ENCODE measurements at regions not wholly inside any gene's neighbourhood (a gene's known extent, or its start where the extent isn't known, plus 50 kb on each side); places are given as distances from the start of the nearest gene placed in this dataset.

DNA sequence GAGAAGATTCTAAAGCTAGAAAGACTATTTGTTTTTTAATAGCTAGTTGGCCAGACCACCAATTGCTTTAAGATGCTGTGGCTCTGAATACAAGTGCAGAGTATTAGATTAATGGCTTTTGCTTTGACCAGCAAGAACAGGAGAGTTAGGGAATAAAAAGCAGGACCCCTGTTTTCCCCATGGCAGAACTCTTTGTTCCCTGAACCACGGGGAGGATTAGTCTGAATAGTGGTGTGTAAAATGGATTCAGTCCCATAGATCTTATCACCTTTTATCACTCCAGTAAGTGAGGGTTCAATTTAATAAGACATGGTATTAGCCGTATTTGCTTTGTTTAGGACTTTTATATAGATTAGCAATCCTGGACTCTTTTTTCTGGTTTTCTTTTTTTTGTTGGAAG lies 562.6 kb upstream of the DPPA4 start:
- Histone ChIP-seq H3K9me3 (no peaks in the 10 kb centered on the region), H3K27me3 (no peaks in the 10 kb centered on the region), H3K27ac (no peak overlapping the region), H3K4me1 (no peaks in the 10 kb centered on the region), H3K36me3 (no peaks in the 10 kb centered on the region), H3K4me3 (no peak overlapping the region)
- TF ChIP-seq, protein P1, sequence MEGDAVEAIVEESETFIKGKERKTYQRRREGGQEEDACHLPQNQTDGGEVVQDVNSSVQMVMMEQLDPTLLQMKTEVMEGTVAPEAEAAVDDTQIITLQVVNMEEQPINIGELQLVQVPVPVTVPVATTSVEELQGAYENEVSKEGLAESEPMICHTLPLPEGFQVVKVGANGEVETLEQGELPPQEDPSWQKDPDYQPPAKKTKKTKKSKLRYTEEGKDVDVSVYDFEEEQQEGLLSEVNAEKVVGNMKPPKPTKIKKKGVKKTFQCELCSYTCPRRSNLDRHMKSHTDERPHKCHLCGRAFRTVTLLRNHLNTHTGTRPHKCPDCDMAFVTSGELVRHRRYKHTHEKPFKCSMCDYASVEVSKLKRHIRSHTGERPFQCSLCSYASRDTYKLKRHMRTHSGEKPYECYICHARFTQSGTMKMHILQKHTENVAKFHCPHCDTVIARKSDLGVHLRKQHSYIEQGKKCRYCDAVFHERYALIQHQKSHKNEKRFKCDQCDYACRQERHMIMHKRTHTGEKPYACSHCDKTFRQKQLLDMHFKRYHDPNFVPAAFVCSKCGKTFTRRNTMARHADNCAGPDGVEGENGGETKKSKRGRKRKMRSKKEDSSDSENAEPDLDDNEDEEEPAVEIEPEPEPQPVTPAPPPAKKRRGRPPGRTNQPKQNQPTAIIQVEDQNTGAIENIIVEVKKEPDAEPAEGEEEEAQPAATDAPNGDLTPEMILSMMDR (IDR thresholded peaks at IDR 0.05): no peak
- no peak for DNase-seq (ENCODE audit: low spot score)

DNA sequence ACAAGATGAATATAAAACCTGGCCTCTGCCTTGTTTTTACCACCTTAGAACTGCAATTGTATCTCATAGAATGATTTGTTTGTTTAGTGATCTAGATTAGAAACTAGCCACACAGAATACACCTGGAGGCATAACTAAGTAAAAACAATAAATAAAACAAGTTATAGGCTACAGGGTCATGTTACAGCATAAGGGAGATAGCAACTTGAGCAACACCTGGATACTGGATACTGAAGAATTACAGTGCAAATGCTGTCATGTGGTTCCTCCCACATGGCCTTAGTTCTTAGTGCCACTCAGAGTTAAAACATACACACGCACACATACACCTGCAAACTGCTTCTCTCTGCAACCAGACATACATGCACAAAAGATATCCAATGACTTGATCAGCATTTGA lies 563.4 kb upstream of the DPPA4 start:
- H3K27ac ChIP-seq: no peak overlapping the region
- H3K9me3 ChIP-seq: no peaks in the 10 kb centered on the region
- no peak for DNase-seq (ENCODE audit: low spot score)
- TF ChIP-seq, protein P1 (IDR thresholded peaks at IDR 0.05): no peak
- H3K36me3 ChIP-seq: no peaks in the 10 kb centered on the region
- H3K27me3 ChIP-seq: no peaks in the 10 kb centered on the region
- no peaks in the 10 kb centered on the region for H3K4me1 ChIP-seq
- H3K4me3 ChIP-seq: no peak overlapping the region

DNA sequence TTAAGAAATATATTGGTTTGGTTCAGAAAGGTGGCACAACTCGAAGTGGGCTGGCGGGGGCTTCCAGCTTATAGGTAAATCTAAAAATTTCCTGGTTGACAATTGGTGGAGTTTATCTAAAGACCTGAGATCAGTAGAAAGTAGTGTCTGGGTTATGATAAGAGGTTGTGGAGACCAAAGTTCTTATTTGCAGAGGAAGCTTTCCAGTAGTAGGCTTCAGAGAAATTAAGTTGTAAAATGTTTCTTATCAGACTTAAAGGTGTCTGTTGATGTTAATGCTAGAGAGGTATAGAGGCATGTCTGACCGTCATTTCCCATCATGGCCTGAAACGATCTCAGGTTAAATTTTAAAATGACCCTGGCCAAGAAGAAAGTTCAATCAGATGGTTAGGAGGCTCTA lies 565.2 kb upstream of the DPPA4 start:
- H3K36me3 ChIP-seq: no peaks in the 10 kb centered on the region
- DNase-seq (ENCODE audit: low spot score): no peak
- H3K27ac ChIP-seq: no peak overlapping the region
- H3K27me3 ChIP-seq: no peaks in the 10 kb centered on the region
- TF ChIP-seq, protein P1 (IDR thresholded peaks at IDR 0.05): no peak
- no peak overlapping the region for H3K4me3 ChIP-seq
- no peaks in the 10 kb centered on the region for H3K4me1 ChIP-seq
- no peaks in the 10 kb centered on the region for H3K9me3 ChIP-seq

DNA sequence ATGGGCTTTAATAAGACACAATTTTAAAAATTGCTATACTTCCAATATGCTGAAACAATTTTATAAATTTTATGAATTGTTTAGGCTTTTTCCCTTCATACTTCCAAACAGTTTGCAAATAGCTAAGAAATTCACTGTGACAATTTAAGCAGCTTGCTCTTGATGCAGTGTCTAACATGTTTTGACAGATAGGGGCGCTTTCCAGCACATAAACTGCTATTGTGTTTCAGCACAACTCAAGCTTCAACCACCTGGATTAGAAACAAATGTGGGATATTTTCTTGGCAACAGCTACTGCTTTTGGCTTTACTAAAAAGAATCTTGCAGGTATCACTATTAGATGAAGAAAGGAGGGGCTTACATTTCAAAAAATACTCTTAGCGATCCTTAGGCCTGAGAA lies 565.8 kb upstream of the DPPA4 start:
- TF ChIP-seq, protein P1 (IDR thresholded peaks at IDR 0.05): no peak
- H3K4me1 ChIP-seq: no peaks in the 10 kb centered on the region
- DNase-seq (ENCODE audit: low spot score): no peak
- H3K27ac ChIP-seq: no peak overlapping the region
- no peaks in the 10 kb centered on the region for H3K27me3 ChIP-seq
- no peaks in the 10 kb centered on the region for H3K36me3 ChIP-seq
- H3K4me3 ChIP-seq: no peak overlapping the region
- no peaks in the 10 kb centered on the region for H3K9me3 ChIP-seq

DNA sequence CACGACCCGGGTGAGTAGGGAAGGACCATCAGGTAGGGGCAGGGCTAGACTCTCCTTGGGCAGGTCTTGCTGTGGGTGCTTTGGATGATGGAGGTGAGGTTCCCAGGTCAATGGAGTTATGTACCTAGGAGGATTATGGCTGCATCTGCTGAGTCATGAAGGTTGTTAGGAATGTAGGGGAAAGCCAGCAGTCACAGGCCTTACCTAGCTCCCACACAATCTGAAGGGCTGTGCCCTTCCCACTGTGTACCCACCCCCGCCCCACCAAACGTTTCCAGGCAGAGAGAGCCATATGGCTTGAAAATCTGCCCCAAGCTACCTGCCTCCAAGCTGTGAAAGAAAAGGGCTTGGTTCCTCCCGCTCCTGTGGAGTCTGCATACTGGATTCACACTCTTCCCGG lies 573.4 kb upstream of the DPPA4 start:
- H3K27ac ChIP-seq: no peak overlapping the region
- no peaks in the 10 kb centered on the region for H3K27me3 ChIP-seq
- H3K36me3 ChIP-seq: no peaks in the 10 kb centered on the region
- no peaks in the 10 kb centered on the region for H3K9me3 ChIP-seq
- H3K4me3 ChIP-seq: no peak overlapping the region
- no peak for DNase-seq (ENCODE audit: low spot score)
- H3K4me1 ChIP-seq: no peaks in the 10 kb centered on the region
- TF ChIP-seq, protein P1 (IDR thresholded peaks at IDR 0.05): no peak

DNA sequence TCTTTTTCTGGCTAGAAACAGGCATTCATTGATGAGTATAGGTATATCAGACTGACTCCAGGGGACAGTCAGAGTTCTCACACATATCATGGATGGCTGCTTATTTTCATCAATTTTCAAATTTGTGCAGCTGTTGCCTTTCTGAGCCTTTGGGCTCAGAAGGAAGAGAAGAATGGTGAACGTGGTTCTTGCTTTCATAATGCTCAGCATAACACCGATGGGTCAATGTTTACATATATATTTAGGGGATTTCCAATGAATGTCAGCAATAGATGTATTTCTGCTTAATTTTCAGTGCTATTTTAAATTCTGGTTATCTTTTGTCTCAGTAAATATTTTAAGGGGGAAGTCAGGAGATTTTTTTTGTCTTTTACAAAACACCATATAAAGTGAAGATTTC lies 581.4 kb upstream of the DPPA4 start:
- Histone ChIP-seq H3K4me1 (no peaks in the 10 kb centered on the region), H3K36me3 (no peaks in the 10 kb centered on the region), H3K4me3 (no peak overlapping the region), H3K27me3 (no peaks in the 10 kb centered on the region), H3K27ac (no peak overlapping the region), H3K9me3 (no peaks in the 10 kb centered on the region)
- no peak for DNase-seq (ENCODE audit: low spot score)
- TF ChIP-seq, protein P1 (IDR thresholded peaks at IDR 0.05): no peak

All from right atrium auricular region (tissue), 2 donors.